H1 (cell line): ENCODE measurements at regions not wholly inside any gene's neighbourhood (a gene's known extent, or its start where the extent isn't known, plus 50 kb on each side); places are given as distances from the start of the nearest gene placed in this dataset.

Experiments
- CTCF ChIA-PET: fragments of 300-600 bp; sonication (Branson Sonifier 250); formaldehyde crosslinking; loops from one replicate; lab custom pipeline; 2021; ENCODE audit not compliant: partially characterized antibody; lab: Charles Lee
- POLR2A ChIA-PET: fragments of 300-600 bp; sonication (Branson Sonifier 250); formaldehyde crosslinking; loops from one replicate; lab custom pipeline; 2021; ENCODE audit warnings: inconsistent platforms; ENCODE audit not compliant: partially characterized antibody; lab: Charles Lee
- DNase-seq, 2 experiments: peaks; one replicate each; pipeline versions ENCODE4 v3.0.0 to v3.0.0-alpha.2; 2010 to 2022; ENCODE audit warnings: low spot score in 2 of 2, low read depth in 1 of 2, mixed read lengths in 1 of 2
- FAIRE-seq: peaks from 2 replicates; lab custom pipeline; 2011; peaks lifted over from hg19 to GRCh38; lab: Jason Lieb, UNC
- H2AFZ ChIP-seq: 2 replicates; pipeline ENCODE4 v1.8.1; 2012; ENCODE audit warnings: low read length, inconsistent platforms
- H2AK5ac ChIP-seq: 2 replicates; pipeline ENCODE4 v1.6.1; 2013; ENCODE audit warnings: low read depth, low read length
- H2BK120ac ChIP-seq: replicated peaks from 2 replicates; pipeline ENCODE3; 2013; ENCODE audit warnings: low read depth, low read length, inconsistent platforms
- H2BK12ac ChIP-seq: 2 replicates; pipeline ENCODE4 v1.6.1; 2013; ENCODE audit warnings: low read depth, low read length
- H2BK15ac ChIP-seq: 2 replicates; pipeline ENCODE4 v1.6.1; 2013; ENCODE audit warnings: low read length
- H2BK20ac ChIP-seq: 2 replicates; pipeline ENCODE4 v1.6.1; 2013; ENCODE audit warnings: low read length
- H2BK5ac ChIP-seq: 2 replicates; pipeline ENCODE4 v1.6.1; 2013; ENCODE audit warnings: low read depth, low read length
- H3K14ac ChIP-seq: 2 replicates; pipeline ENCODE4 v1.6.1; 2013; ENCODE audit warnings: inconsistent platforms; ENCODE audit not compliant: insufficient read length
- H3K18ac ChIP-seq: 2 replicates; pipeline ENCODE4 v1.6.1; 2013; ENCODE audit warnings: low read length; ENCODE audit errors: extremely low read depth
- H3K23ac ChIP-seq: 2 replicates; pipeline ENCODE4 v1.6.1; 2013; ENCODE audit warnings: inconsistent platforms; ENCODE audit not compliant: insufficient read length
- H3K23me2 ChIP-seq: 2 replicates; pipeline ENCODE4 v1.6.1; 2013; ENCODE audit warnings: low read depth, low read length
- H3K27ac ChIP-seq: 2 replicates; pipeline ENCODE4 v1.6.1; 2011; ENCODE audit warnings: low read depth, low read length, inconsistent platforms
- H3K27me3 ChIP-seq, 4 experiments: replicated peaks in 1 of 4; 1 replicate in 1 of 4; 2 replicates in 3 of 4; pipeline versions ENCODE4 v1.6.1 to v1.8.1; 2011 to 2013; ENCODE audit warnings: low read length in 3 of 4, mild to moderate bottlenecking in 3 of 4, inconsistent platforms in 2 of 4, mixed read lengths in 2 of 4, moderate library complexity in 1 of 4; ENCODE audit not compliant: control insufficient read depth in 3 of 4, insufficient read depth in 3 of 4; ENCODE audit errors: extremely low read depth in 1 of 4
- H3K36me3 ChIP-seq, 4 experiments: 2 replicates each; pipeline versions ENCODE4 v1.6.1 to v1.8.1; 2011 to 2013; ENCODE audit warnings: mild to moderate bottlenecking in 4 of 4, low read length in 3 of 4, moderate library complexity in 2 of 4, control low read depth in 1 of 4, inconsistent platforms in 1 of 4; ENCODE audit not compliant: insufficient read depth in 4 of 4, control insufficient read depth in 2 of 4
- H3K4ac ChIP-seq: replicated peaks from 2 replicates; pipeline ENCODE3; 2013; ENCODE audit warnings: low read length, low read depth, mixed read lengths, inconsistent platforms; ENCODE audit not compliant: insufficient read length
- H3K4me1 ChIP-seq, 4 experiments: replicated peaks in 1 of 4; 1 replicate in 1 of 4; 2 replicates in 3 of 4; pipeline versions ENCODE4 v1.6.1 to v1.8.1; 2011 to 2013; ENCODE audit warnings: low read length in 3 of 4, inconsistent platforms in 2 of 4, mixed read lengths in 1 of 4; ENCODE audit not compliant: insufficient read depth in 4 of 4, control insufficient read depth in 3 of 4
- H3K4me2 ChIP-seq, 2 experiments: 2 replicates each; pipeline versions ENCODE4 v1.6.1 to v1.8.1; 2011 to 2013; ENCODE audit warnings: low read depth in 2 of 2, low read length in 2 of 2, control low read depth in 1 of 2, inconsistent platforms in 1 of 2, mild to moderate bottlenecking in 1 of 2; ENCODE audit not compliant: insufficient read depth in 1 of 2
- H3K4me3 ChIP-seq, 4 experiments: fragments of 200-600, 300-600 bp in 1 of 4; sonication (generic), shearing (Covaris generic), sonication (Bioruptor Twin) in 1 of 4; 2 replicates each; pipeline versions ENCODE4 v1.5.1 to v1.8.1; 2011 to 2016; ENCODE audit warnings: low read length in 4 of 4, low read depth in 3 of 4, control low read depth in 2 of 4, inconsistent platforms in 2 of 4, mild to moderate bottlenecking in 2 of 4, mixed read lengths in 1 of 4, moderate library complexity in 1 of 4; ENCODE audit not compliant: insufficient read depth in 2 of 4; ENCODE audit errors: extremely low read depth in 1 of 4
- H3K56ac ChIP-seq: replicated peaks from 2 replicates; pipeline ENCODE3; 2013; ENCODE audit warnings: low read depth, mild to moderate bottlenecking, mixed read lengths, low read length, inconsistent platforms; ENCODE audit not compliant: insufficient read length
- H3K79me1 ChIP-seq: 2 replicates; pipeline ENCODE4 v1.6.1; 2013; ENCODE audit warnings: low read depth, low read length, control low read depth
- H3K79me2 ChIP-seq, 2 experiments: 2 replicates each; pipeline versions ENCODE4 v1.6.1 to v1.8.1; 2012 to 2013; ENCODE audit warnings: low read length in 2 of 2, mild to moderate bottlenecking in 2 of 2, inconsistent platforms in 1 of 2; ENCODE audit not compliant: insufficient read depth in 2 of 2, control insufficient read depth in 1 of 2
- H3K9ac ChIP-seq, 4 experiments: replicated peaks in 1 of 4; 1 replicate in 1 of 4; 2 replicates in 3 of 4; pipeline versions ENCODE4 v1.6.1 to v1.8.1; 2011 to 2013; ENCODE audit warnings: low read depth in 3 of 4, low read length in 3 of 4, control low read depth in 2 of 4, mild to moderate bottlenecking in 2 of 4, moderate library complexity in 2 of 4, inconsistent platforms in 1 of 4; ENCODE audit errors: extremely low read depth in 1 of 4
- H3K9me3 ChIP-seq, 2 experiments: 2 replicates each; pipeline versions ENCODE4 v1.6.1 to v1.8.1; 2012 to 2013; ENCODE audit warnings: mild to moderate bottlenecking in 2 of 2, moderate library complexity in 2 of 2, control low read depth in 1 of 2, inconsistent platforms in 1 of 2, low read depth in 1 of 2, low read length in 1 of 2, mixed read lengths in 1 of 2; ENCODE audit not compliant: insufficient read depth in 2 of 2
- H4K20me1 ChIP-seq, 2 experiments: replicated peaks in 1 of 2; 2 replicates each; pipeline versions ENCODE3 to v1.8.1; 2011 to 2013; ENCODE audit warnings: inconsistent platforms in 2 of 2, low read length in 2 of 2, mild to moderate bottlenecking in 1 of 2; ENCODE audit not compliant: insufficient read depth in 2 of 2, control insufficient read depth in 1 of 2
- H4K5ac ChIP-seq: 2 replicates; pipeline ENCODE4 v1.6.1; 2013; ENCODE audit warnings: low read length, low read depth, mixed read lengths, inconsistent platforms; ENCODE audit not compliant: insufficient read length
- H4K8ac ChIP-seq: 2 replicates; pipeline ENCODE4 v1.8.0; 2013; ENCODE audit warnings: mild to moderate bottlenecking, moderate library complexity, low read length, inconsistent platforms; ENCODE audit not compliant: insufficient read depth; ENCODE audit errors: extremely low read depth
- H4K91ac ChIP-seq: replicated peaks from 2 replicates; pipeline ENCODE3; 2013; ENCODE audit warnings: low read length, mixed read lengths, inconsistent platforms; ENCODE audit not compliant: insufficient read length
- BRCA1 ChIP-seq: IDR thresholded peaks from 2 replicates; pipeline ENCODE4 v1.6.1; 2012; ENCODE audit warnings: low read depth, low read length, improper control_type of control experiment
- CEBPB ChIP-seq: IDR thresholded peaks from 2 replicates; pipeline ENCODE4 v1.6.1; 2012; ENCODE audit warnings: low read depth, low read length
- CREB1 ChIP-seq: IDR thresholded peaks from 2 replicates; pipeline ENCODE4 v1.6.1; 2012; ENCODE audit warnings: inconsistent platforms
- EGR1 ChIP-seq: IDR thresholded peaks from 2 replicates; pipeline ENCODE4 v1.6.1; 2011; ENCODE audit warnings: low read depth, low read length, borderline replicate concordance
- EZH2 ChIP-seq: fragments of 200-600 bp; sonication (generic); IDR thresholded peaks from 2 replicates; pipeline ENCODE4 v1.7.1; 2012; ENCODE audit warnings: low read depth, mild to moderate bottlenecking, moderate library complexity, low read length, inconsistent platforms; ENCODE audit not compliant: severe bottlenecking
- FOSL1 ChIP-seq: IDR thresholded peaks from 2 replicates; pipeline ENCODE4 v1.6.1; 2011; ENCODE audit warnings: mild to moderate bottlenecking, low read depth, low read length, moderate library complexity; ENCODE audit not compliant: insufficient read depth
- GTF2F1 ChIP-seq: IDR thresholded peaks from 2 replicates; pipeline ENCODE4 v1.6.1; 2012; ENCODE audit warnings: low read depth, low read length, improper control_type of control experiment, borderline replicate concordance
- JUND ChIP-seq: IDR thresholded peaks from 2 replicates; pipeline ENCODE4 v1.6.1; 2011; ENCODE audit warnings: mild to moderate bottlenecking, improper control_type of control experiment, low read length
- MAX ChIP-seq: IDR thresholded peaks from 2 replicates; pipeline ENCODE4 v1.6.1; 2012; ENCODE audit warnings: inconsistent platforms
- NRF1 ChIP-seq: IDR thresholded peaks from 2 replicates; pipeline ENCODE4 v1.6.1; 2011; ENCODE audit warnings: mild to moderate bottlenecking, low read depth, low read length, improper control_type of control experiment
- PHF8 ChIP-seq: fragments of 200-600 bp; sonication (generic); conservative IDR thresholded peaks from 2 replicates; pipeline ENCODE4 v1.7.1; 2012; ENCODE audit warnings: low read depth, mild to moderate bottlenecking, inconsistent platforms, low read length, moderate library complexity
- POU5F1 ChIP-seq: IDR thresholded peaks from 2 replicates; pipeline ENCODE4 v1.6.1; 2011; ENCODE audit warnings: low read depth, mild to moderate bottlenecking, low read length, moderate library complexity
- RFX5 ChIP-seq: IDR thresholded peaks from 2 replicates; pipeline ENCODE4 v1.6.1; 2011; ENCODE audit warnings: low read depth, low read length, improper control_type of control experiment, borderline replicate concordance
- RXRA ChIP-seq: IDR thresholded peaks from 2 replicates; pipeline ENCODE4 v1.6.1; 2011; ENCODE audit warnings: low read depth, mild to moderate bottlenecking, low read length, moderate library complexity; ENCODE audit not compliant: insufficient read depth
- SP2 ChIP-seq: IDR thresholded peaks from 2 replicates; pipeline ENCODE4 v1.6.1; 2012; ENCODE audit warnings: mild to moderate bottlenecking, low read length, inconsistent platforms
- TEAD4 ChIP-seq: IDR thresholded peaks from 2 replicates; pipeline ENCODE4 v1.6.1; 2012; ENCODE audit warnings: low read depth, low read length, inconsistent platforms, mixed read lengths
- WGBS, 2 experiments: shearing (Covaris generic) in 1 of 2; methylation state at CpG; one replicate each; pipeline versions ENCODE4 v1.1.6 to v1.1.7; 2013 to 2015; ENCODE audit warnings: low lambda C conversion rate in 2 of 2, mixed read lengths in 2 of 2, inconsistent platforms in 1 of 2, low coverage in 1 of 2, missing lambda C conversion rate in 1 of 2; ENCODE audit not compliant: insufficient replicate concordance in 2 of 2, insufficient coverage in 1 of 2, insufficient read length in 1 of 2; ENCODE audit errors: extremely low coverage in 1 of 2, missing lambda C conversion rate in 1 of 2; 5-methylcytosine and 5-hydroxymethylcytosine counted together

- H3K4me1 ChIP-seq = peaks cover 0 to 2% (median 0%) of the 10 kb centered on the region in 4 experiments; a peak in 2 of 7 replicates
- H3K79me1 ChIP-seq = no peaks in the 10 kb centered on the region
- no peak for FAIRE-seq
- H2BK15ac ChIP-seq = no peak overlapping the region
- TF ChIP-seq EZH2 = no peak
- no peak for TF ChIP-seq RFX5
- TF ChIP-seq CREB1 = no peak
- no peak for TF ChIP-seq CEBPB
- no peak for TF ChIP-seq BRCA1
- TF ChIP-seq MAX = no peak
- no peak for TF ChIP-seq POU5F1
- no peak for TF ChIP-seq GTF2F1
- TF ChIP-seq JUND = no peak
- no peak for TF ChIP-seq EGR1
- TF ChIP-seq NRF1 = no peak
- no peak for TF ChIP-seq PHF8
- TF ChIP-seq FOSL1 = no peak
- no peak for TF ChIP-seq SP2
- TF ChIP-seq RXRA = no peak
- no peak for TF ChIP-seq TEAD4
- H3K9me3 ChIP-seq = no peaks in the 10 kb centered on the region
- H3K4me3 ChIP-seq = no peak overlapping the region
- CTCF ChIA-PET = no interaction called here
- POLR2A ChIA-PET = no interaction called here
- no peak for DNase-seq
- no peaks in the 10 kb centered on the region for H3K23me2 ChIP-seq
- H3K4me2 ChIP-seq = no peak overlapping the region
- peak overlapping the region; percentile 15 for H4K91ac ChIP-seq
- no peak overlapping the region for H4K5ac ChIP-seq
- H2BK12ac ChIP-seq = no peak overlapping the region
- no peaks in the 10 kb centered on the region for H3K36me3 ChIP-seq
- H2BK120ac ChIP-seq = no peak overlapping the region
- H2AK5ac ChIP-seq = 0 out of 2 replicates have a peak overlapping the region, but pooled peaks have one; percentile 39
- no peak overlapping the region for H3K4ac ChIP-seq
- no peak overlapping the region for H3K23ac ChIP-seq
- H3K9ac ChIP-seq = no peak overlapping the region
- no peak overlapping the region for H3K56ac ChIP-seq
- WGBS, 2 experiments = 93% methylated on average over 9 of the region's 9 CpGs; no CpG with 5 or more reads in 1 of the 2 experiments
- H3K14ac ChIP-seq = no peak overlapping the region
- no peaks in the 10 kb centered on the region for H4K20me1 ChIP-seq
- no peak overlapping the region for H3K27ac ChIP-seq
- no peaks in the 10 kb centered on the region; a peak in 1 of 7 replicates for H3K27me3 ChIP-seq
- H2BK20ac ChIP-seq = no peak overlapping the region
- no peak overlapping the region for H4K8ac ChIP-seq
- H2BK5ac ChIP-seq = no peak overlapping the region
- H2AFZ ChIP-seq = no peak overlapping the region
- H3K18ac ChIP-seq = no peak overlapping the region
- no peaks in the 10 kb centered on the region for H3K79me2 ChIP-seq
Observed at GRCh38 chr2:8279506-8279905, 402.4 kb upstream of the ID2 start.
